GM23248 (cell line): ENCODE measurements at regions not wholly inside any gene's neighbourhood (a gene's known extent, or its start where the extent isn't known, plus 50 kb on each side); places are given as distances from the start of the nearest gene placed in this dataset.

Experiments used
- DNase-seq: peaks from one replicate; pipeline ENCODE4 v3.0.0-alpha.2; 2015
- H2AFZ ChIP-seq: fragments of 200-600 bp; sonication (generic); 2 replicates; pipeline ENCODE4 v1.6.1; 2016; ENCODE audit warnings: antibody characterized with exemption
- H3F3A ChIP-seq: fragments of 200-600 bp; sonication (generic); 2 replicates; pipeline ENCODE4 v1.6.1; 2016; ENCODE audit warnings: mild to moderate bottlenecking, antibody characterized with exemption, mixed run types; ENCODE audit not compliant: insufficient read depth
- H3K27ac ChIP-seq: fragments of 200-600 bp; sonication (generic); 2 replicates; pipeline ENCODE4 v1.5.1; 2016; ENCODE audit warnings: mild to moderate bottlenecking
- H3K27me3 ChIP-seq: fragments of 200-600 bp; sonication (generic); replicated peaks from 2 replicates; pipeline ENCODE4 v1.6.1; 2016; ENCODE audit warnings: mild to moderate bottlenecking; ENCODE audit not compliant: insufficient read depth
- H3K36me3 ChIP-seq: fragments of 200-600 bp; sonication (generic); 2 replicates; pipeline ENCODE4 v1.6.1; 2016; ENCODE audit warnings: low read depth, mild to moderate bottlenecking
- H3K4me1 ChIP-seq: fragments of 200-600 bp; sonication (generic); 2 replicates; pipeline ENCODE4 v1.6.1; 2016; ENCODE audit warnings: mild to moderate bottlenecking; ENCODE audit not compliant: insufficient read depth
- H3K4me2 ChIP-seq: fragments of 200-600 bp; sonication (generic); one replicate; pipeline ENCODE4 v1.6.1; 2016; ENCODE audit warnings: mild to moderate bottlenecking; ENCODE audit not compliant: unreplicated experiment
- H3K4me3 ChIP-seq: fragments of 200-600 bp; sonication (generic); 2 replicates; pipeline ENCODE4 v1.5.1; 2016; ENCODE audit warnings: mild to moderate bottlenecking
- H3K79me2 ChIP-seq: fragments of 200-600 bp; sonication (generic); 2 replicates; pipeline ENCODE4 v1.6.1; 2016; ENCODE audit warnings: mild to moderate bottlenecking; ENCODE audit not compliant: insufficient read depth
- H3K9ac ChIP-seq: fragments of 200-600 bp; sonication (generic); 2 replicates; pipeline ENCODE4 v1.6.1; 2016; ENCODE audit warnings: mild to moderate bottlenecking
- H3K9me2 ChIP-seq: fragments of 200-600 bp; sonication (generic); 2 replicates; pipeline ENCODE4 v1.6.1; 2016; ENCODE audit warnings: mixed run types, mild to moderate bottlenecking, moderate library complexity; ENCODE audit not compliant: insufficient read depth
- H3K9me3 ChIP-seq: fragments of 200-600 bp; sonication (generic); one replicate; pipeline ENCODE4 v1.6.1; 2017; ENCODE audit warnings: low read depth
- H4K20me1 ChIP-seq: fragments of 200-600 bp; sonication (generic); 2 replicates; pipeline ENCODE4 v1.6.0; 2016; ENCODE audit not compliant: insufficient read depth
- EZH2 ChIP-seq: fragments of 200-600 bp; sonication (generic); IDR thresholded peaks from 2 replicates; pipeline ENCODE4 v1.6.1; 2018; ENCODE audit warnings: antibody characterized with exemption, mild to moderate bottlenecking; ENCODE audit not compliant: insufficient read depth, poor library complexity, severe bottlenecking
- EZH2phosphoT487 ChIP-seq: fragments of 200-600 bp; sonication (generic); IDR thresholded peaks from 2 replicates; pipeline ENCODE4 v1.6.1; 2018; ENCODE audit warnings: antibody characterized with exemption, moderate library complexity, mild to moderate bottlenecking, low read depth; ENCODE audit not compliant: insufficient read depth
- WGBS, 2 experiments: methylation state at CpG; one replicate each; pipeline ENCODE4 v1.1.6; 2015 to 2017; ENCODE audit warnings: low lambda C conversion rate in 2 of 2, low coverage in 1 of 2; ENCODE audit errors: missing lambda C conversion rate in 2 of 2; 5-methylcytosine and 5-hydroxymethylcytosine counted together
- in situ Hi-C: fragments of 300-500 bp; cut with MboI; formaldehyde crosslinking; loops from 2 replicates; pipeline ENCODE4 v1.15.0; 2020

GRCh38 chr10:76632767-76633051, 1004.9 kb downstream of the KCNMA1 start:
- Histone ChIP-seq H3K4me3 (no peak overlapping the region), H3K27me3 (peaks cover 38% of the 10 kb centered on the region), H2AFZ (no peak overlapping the region), H3K79me2 (no peaks in the 10 kb centered on the region), H3K36me3 (no peaks in the 10 kb centered on the region), H3K9me3 (no peaks in the 10 kb centered on the region), H3K27ac (no peak overlapping the region), H3K9ac (no peak overlapping the region), H3K4me2 (no peak overlapping the region), H3F3A (no peaks in the 10 kb centered on the region), H3K4me1 (no peaks in the 10 kb centered on the region), H3K9me2 (no peaks in the 10 kb centered on the region), H4K20me1 (no peaks in the 10 kb centered on the region)
- TF ChIP-seq EZH2, result no peak
- no peak for TF ChIP-seq EZH2phosphoT487
- peak; percentile 10 for DNase-seq
- in situ Hi-C loops, result no loop called here
- WGBS, 2 experiments, result 93 to 96% methylated on average over 1 of the region's 1 CpG

GRCh38 chr10:76631884-76632766, 1005.5 kb downstream of the KCNMA1 start:
- H4K20me1 ChIP-seq, result no peaks in the 10 kb centered on the region
- no peak for DNase-seq
- no peaks in the 10 kb centered on the region for H3K4me1 ChIP-seq
- H3K4me2 ChIP-seq, result no peak overlapping the region
- in situ Hi-C loops, result no loop called here
- no peaks in the 10 kb centered on the region for H3K9me2 ChIP-seq
- H3F3A ChIP-seq, result no peaks in the 10 kb centered on the region
- 62 to 63% methylated on average over 16 of the region's 16 CpGs for WGBS, 2 experiments
- H3K36me3 ChIP-seq, result no peaks in the 10 kb centered on the region
- no peak overlapping the region for H3K27ac ChIP-seq
- no peak overlapping the region for H2AFZ ChIP-seq
- no peaks in the 10 kb centered on the region for H3K79me2 ChIP-seq
- H3K9me3 ChIP-seq, result no peaks in the 10 kb centered on the region
- H3K27me3 ChIP-seq, result peaks cover 32% of the 10 kb centered on the region
- H3K4me3 ChIP-seq, result no peak overlapping the region
- TF ChIP-seq EZH2, result no peak
- H3K9ac ChIP-seq, result no peak overlapping the region

- Histone ChIP-seq H3K36me3 (no peaks in the 10 kb centered on the region), H3F3A (no peaks in the 10 kb centered on the region), H3K27ac (no peak overlapping the region), H3K27me3 (peaks cover 28% of the 10 kb centered on the region), H3K79me2 (no peaks in the 10 kb centered on the region), H4K20me1 (no peaks in the 10 kb centered on the region), H3K4me3 (no peak overlapping the region), H3K9ac (no peak overlapping the region), H2AFZ (no peak overlapping the region), H3K4me2 (no peak overlapping the region), H3K9me2 (no peaks in the 10 kb centered on the region), H3K4me1 (no peaks in the 10 kb centered on the region), H3K9me3 (no peaks in the 10 kb centered on the region)
- WGBS, 2 experiments, result 87 to 90% methylated on average over 5 of the region's 5 CpGs
- no peak for DNase-seq
- TF ChIP-seq EZH2 (no peak), EZH2phosphoT487 (no peak)
- in situ Hi-C loops, result no loop called here
These were observed 1006.5 kb downstream of the KCNMA1 start for GRCh38 chr10:76631036-76631670.

- Histone ChIP-seq H3K27ac (no peak overlapping the region), H3K27me3 (peaks cover 15% of the 10 kb centered on the region; the same call in 1 of the 2 replicates), H3K9me3 (no peaks in the 10 kb centered on the region), H3K36me3 (no peaks in the 10 kb centered on the region), H4K20me1 (no peaks in the 10 kb centered on the region), H2AFZ (no peak overlapping the region), H3K79me2 (no peaks in the 10 kb centered on the region), H3K4me2 (no peak overlapping the region), H3K4me3 (no peak overlapping the region), H3K4me1 (no peaks in the 10 kb centered on the region), H3F3A (no peaks in the 10 kb centered on the region), H3K9ac (no peak overlapping the region), H3K9me2 (no peaks in the 10 kb centered on the region)
- in situ Hi-C loops, result no loop called here
- TF ChIP-seq EZH2phosphoT487 (no peak), EZH2 (no peak)
- WGBS, 2 experiments, result 33 to 36% methylated on average over 1 of the region's 1 CpG
- DNase-seq, result no peak
These were observed 1008.8 kb downstream of the KCNMA1 start for GRCh38 chr10:76628801-76629200.
